ENCODE measurements at regions not wholly inside any gene's neighbourhood (a gene's known extent, or its start where the extent isn't known, plus 50 kb on each side); places are given as distances from the start of the nearest gene placed in this dataset.

- Histone ChIP-seq H3K27ac (ENCODE audit: low read length) (no peak overlapping the region), H3K4me1 (ENCODE audit: control insufficient read depth, low read depth, low read length) (peaks cover 7% of the 10 kb centered on the region)
Observed at GRCh38 chr3:80580146-80580545, 812.3 kb upstream of the ROBO1 start.

GRCh38 chr3:80564391-80564790 is 796.6 kb upstream of the ROBO1 start:
- H3K36me3 ChIP-seq (ENCODE audit: control insufficient read depth, low read depth, low read length) = no peaks in the 10 kb centered on the region
- no peak overlapping the region for H3K4me3 ChIP-seq (ENCODE audit: low read length)
- H3K27ac ChIP-seq (ENCODE audit: low read length) = no peak overlapping the region
- H3K9me3 ChIP-seq (ENCODE audit: control insufficient read depth, low read depth, low read length) = no peaks in the 10 kb centered on the region
- H3K27me3 ChIP-seq (ENCODE audit: control insufficient read depth, insufficient read depth, low read length) = no peaks in the 10 kb centered on the region
- no peak overlapping the region for H3K9ac ChIP-seq (ENCODE audit: low read length)
- H3K4me1 ChIP-seq (ENCODE audit: control insufficient read depth, low read depth, low read length) = no peaks in the 10 kb centered on the region

More at GRCh38 chr3:80580146-80580545, 812.3 kb upstream of the ROBO1 start:
- H3K4me3 ChIP-seq (ENCODE audit: low read length) = no peak overlapping the region
- no peaks in the 10 kb centered on the region for H3K36me3 ChIP-seq (ENCODE audit: control insufficient read depth, low read depth, low read length)
- no peaks in the 10 kb centered on the region for H3K27me3 ChIP-seq (ENCODE audit: control insufficient read depth, insufficient read depth, low read length)
- no peak overlapping the region for H3K9ac ChIP-seq (ENCODE audit: low read length)
- H3K9me3 ChIP-seq (ENCODE audit: control insufficient read depth, low read depth, low read length) = no peaks in the 10 kb centered on the region

- Histone ChIP-seq H3K4me1 (ENCODE audit: control insufficient read depth, low read depth, low read length) (no peaks in the 10 kb centered on the region), H3K4me3 (ENCODE audit: low read length) (no peak overlapping the region), H3K27ac (ENCODE audit: low read length) (no peak overlapping the region), H3K9me3 (ENCODE audit: control insufficient read depth, low read depth, low read length) (no peaks in the 10 kb centered on the region), H3K27me3 (ENCODE audit: control insufficient read depth, insufficient read depth, low read length) (no peaks in the 10 kb centered on the region), H3K36me3 (ENCODE audit: control insufficient read depth, low read depth, low read length) (no peaks in the 10 kb centered on the region), H3K9ac (ENCODE audit: low read length) (no peak overlapping the region)
Observed at GRCh38 chr3:80559701-80560100, 791.9 kb upstream of the ROBO1 start.

GRCh38 chr3:80556763-80557162 is 789.0 kb upstream of the ROBO1 start:
- Histone ChIP-seq H3K9me3 (ENCODE audit: control insufficient read depth, low read depth, low read length) (no peaks in the 10 kb centered on the region), H3K27ac (ENCODE audit: low read length) (no peak overlapping the region), H3K4me3 (ENCODE audit: low read length) (no peak overlapping the region), H3K4me1 (ENCODE audit: control insufficient read depth, low read depth, low read length) (no peaks in the 10 kb centered on the region), H3K36me3 (ENCODE audit: control insufficient read depth, low read depth, low read length) (no peaks in the 10 kb centered on the region), H3K9ac (ENCODE audit: low read length) (no peak overlapping the region), H3K27me3 (ENCODE audit: control insufficient read depth, insufficient read depth, low read length) (no peaks in the 10 kb centered on the region)

GRCh38 chr3:80554304-80554703 is 786.5 kb upstream of the ROBO1 start:
- no peak overlapping the region for H3K27ac ChIP-seq (ENCODE audit: low read length)
- no peaks in the 10 kb centered on the region for H3K9me3 ChIP-seq (ENCODE audit: control insufficient read depth, low read depth, low read length)
- H3K27me3 ChIP-seq (ENCODE audit: control insufficient read depth, insufficient read depth, low read length) = no peaks in the 10 kb centered on the region
- H3K36me3 ChIP-seq (ENCODE audit: control insufficient read depth, low read depth, low read length) = no peaks in the 10 kb centered on the region
- no peak overlapping the region for H3K4me3 ChIP-seq (ENCODE audit: low read length)
- H3K4me1 ChIP-seq (ENCODE audit: control insufficient read depth, low read depth, low read length) = no peaks in the 10 kb centered on the region
- no peak overlapping the region for H3K9ac ChIP-seq (ENCODE audit: low read length)

- Histone ChIP-seq H3K4me1 (ENCODE audit: control insufficient read depth, low read depth, low read length) (no peaks in the 10 kb centered on the region), H3K27ac (ENCODE audit: low read length) (no peak overlapping the region), H3K27me3 (ENCODE audit: control insufficient read depth, insufficient read depth, low read length) (no peaks in the 10 kb centered on the region), H3K9ac (ENCODE audit: low read length) (no peak overlapping the region), H3K36me3 (ENCODE audit: control insufficient read depth, low read depth, low read length) (no peaks in the 10 kb centered on the region), H3K9me3 (ENCODE audit: control insufficient read depth, low read depth, low read length) (no peaks in the 10 kb centered on the region), H3K4me3 (ENCODE audit: low read length) (no peak overlapping the region)
Observed at GRCh38 chr3:80553211-80553610, 785.4 kb upstream of the ROBO1 start.

- H3K4me3 ChIP-seq (ENCODE audit: low read length) = no peak overlapping the region
- no peaks in the 10 kb centered on the region for H3K9me3 ChIP-seq (ENCODE audit: control insufficient read depth, low read depth, low read length)
- H3K4me1 ChIP-seq (ENCODE audit: control insufficient read depth, low read depth, low read length) = no peaks in the 10 kb centered on the region
- H3K27me3 ChIP-seq (ENCODE audit: control insufficient read depth, insufficient read depth, low read length) = no peaks in the 10 kb centered on the region
- no peaks in the 10 kb centered on the region for H3K36me3 ChIP-seq (ENCODE audit: control insufficient read depth, low read depth, low read length)
- H3K9ac ChIP-seq (ENCODE audit: low read length) = no peak overlapping the region
- H3K27ac ChIP-seq (ENCODE audit: low read length) = no peak overlapping the region
Observed at GRCh38 chr3:80550174-80550573, 782.4 kb upstream of the ROBO1 start.

- no peak overlapping the region for H3K9ac ChIP-seq (ENCODE audit: low read length)
- H3K27me3 ChIP-seq (ENCODE audit: control insufficient read depth, insufficient read depth, low read length) = no peaks in the 10 kb centered on the region
Observed at GRCh38 chr3:80549173-80549572, 781.4 kb upstream of the ROBO1 start.

GRCh38 chr3:80543154-80543553 is 775.4 kb upstream of the ROBO1 start:
- no peaks in the 10 kb centered on the region for H3K9me3 ChIP-seq (ENCODE audit: control insufficient read depth, low read depth, low read length)
- no peaks in the 10 kb centered on the region for H3K36me3 ChIP-seq (ENCODE audit: control insufficient read depth, low read depth, low read length)
- H3K4me3 ChIP-seq (ENCODE audit: low read length) = no peak overlapping the region
- H3K27me3 ChIP-seq (ENCODE audit: control insufficient read depth, insufficient read depth, low read length) = no peaks in the 10 kb centered on the region
- no peaks in the 10 kb centered on the region for H3K4me1 ChIP-seq (ENCODE audit: control insufficient read depth, low read depth, low read length)
- no peak overlapping the region for H3K27ac ChIP-seq (ENCODE audit: low read length)
- no peak overlapping the region for H3K9ac ChIP-seq (ENCODE audit: low read length)

More at GRCh38 chr3:80549173-80549572, 781.4 kb upstream of the ROBO1 start:
- no peak overlapping the region for H3K4me3 ChIP-seq (ENCODE audit: low read length)
- H3K9me3 ChIP-seq (ENCODE audit: control insufficient read depth, low read depth, low read length) = no peaks in the 10 kb centered on the region
- H3K27ac ChIP-seq (ENCODE audit: low read length) = no peak overlapping the region
- H3K36me3 ChIP-seq (ENCODE audit: control insufficient read depth, low read depth, low read length) = no peaks in the 10 kb centered on the region
- H3K4me1 ChIP-seq (ENCODE audit: control insufficient read depth, low read depth, low read length) = no peaks in the 10 kb centered on the region

GRCh38 chr3:80542456-80542855 is 774.7 kb upstream of the ROBO1 start:
- H3K9me3 ChIP-seq (ENCODE audit: control insufficient read depth, low read depth, low read length) = no peaks in the 10 kb centered on the region
- no peaks in the 10 kb centered on the region for H3K27me3 ChIP-seq (ENCODE audit: control insufficient read depth, insufficient read depth, low read length)
- H3K4me3 ChIP-seq (ENCODE audit: low read length) = no peak overlapping the region
- no peak overlapping the region for H3K9ac ChIP-seq (ENCODE audit: low read length)
- H3K27ac ChIP-seq (ENCODE audit: low read length) = no peak overlapping the region
- H3K4me1 ChIP-seq (ENCODE audit: control insufficient read depth, low read depth, low read length) = no peaks in the 10 kb centered on the region
- H3K36me3 ChIP-seq (ENCODE audit: control insufficient read depth, low read depth, low read length) = no peaks in the 10 kb centered on the region

- no peaks in the 10 kb centered on the region for H3K4me1 ChIP-seq (ENCODE audit: control insufficient read depth, low read depth, low read length)
- no peaks in the 10 kb centered on the region for H3K36me3 ChIP-seq (ENCODE audit: control insufficient read depth, low read depth, low read length)
- H3K9me3 ChIP-seq (ENCODE audit: control insufficient read depth, low read depth, low read length) = no peaks in the 10 kb centered on the region
- no peak overlapping the region for H3K4me3 ChIP-seq (ENCODE audit: low read length)
- H3K27ac ChIP-seq (ENCODE audit: low read length) = no peak overlapping the region
- H3K27me3 ChIP-seq (ENCODE audit: control insufficient read depth, insufficient read depth, low read length) = no peaks in the 10 kb centered on the region
- no peak overlapping the region for H3K9ac ChIP-seq (ENCODE audit: low read length)
Observed at GRCh38 chr3:80537680-80538079, 769.9 kb upstream of the ROBO1 start.

- Histone ChIP-seq H3K9me3 (ENCODE audit: control insufficient read depth, low read depth, low read length) (no peaks in the 10 kb centered on the region), H3K4me3 (ENCODE audit: low read length) (no peak overlapping the region), H3K36me3 (ENCODE audit: control insufficient read depth, low read depth, low read length) (no peaks in the 10 kb centered on the region), H3K9ac (ENCODE audit: low read length) (no peak overlapping the region), H3K27ac (ENCODE audit: low read length) (no peak overlapping the region), H3K4me1 (ENCODE audit: control insufficient read depth, low read depth, low read length) (no peaks in the 10 kb centered on the region), H3K27me3 (ENCODE audit: control insufficient read depth, insufficient read depth, low read length) (no peaks in the 10 kb centered on the region)
Observed at GRCh38 chr3:80535286-80535685, 767.5 kb upstream of the ROBO1 start.

All from iPS-18a (cell line).